SK-N-SH (cell line): ENCODE measurements at regions not wholly inside any gene's neighbourhood (a gene's known extent, or its start where the extent isn't known, plus 50 kb on each side); places are given as distances from the start of the nearest gene placed in this dataset.

Source experiments
- CTCF ChIA-PET: fragments of 300-600, 350-600 bp; formaldehyde crosslinking; extraction: SDS; loops from one replicate; lab custom pipeline; 2021; lab: Yijun Ruan, JAX
- POLR2A ChIA-PET: fragments of 350-600 bp; sonication (Branson Sonifier 250); formaldehyde crosslinking; extraction: SDS; loops from one replicate; lab custom pipeline; 2020; ENCODE audit warnings: antibody characterized with exemption, inconsistent platforms; lab: Yijun Ruan, JAX
- DNase-seq: peaks from one replicate; pipeline ENCODE4 v3.0.0; 2012
- H2AFZ ChIP-seq: fragments of 200-600 bp; sonication (generic); 2 replicates; pipeline ENCODE4 v1.8.1; 2016; ENCODE audit warnings: antibody characterized with exemption, mild to moderate bottlenecking, low read depth
- H3F3A ChIP-seq: fragments of 200-600 bp; sonication (generic); replicated peaks from 2 replicates; pipeline ENCODE3; 2016; ENCODE audit warnings: antibody characterized with exemption, mild to moderate bottlenecking; ENCODE audit not compliant: insufficient read depth
- H3K27ac ChIP-seq, 2 experiments: fragments of 200-500 bp in 1 of 2; fragments of 200-600 bp in 1 of 2; sonication (Bioruptor generic) in 1 of 2; sonication (generic), shearing (Covaris generic) in 1 of 2; 2 replicates each; pipeline versions ENCODE4 v1.5.1 to v1.6.1; 2014 to 2016; ENCODE audit warnings: low read depth in 2 of 2, inconsistent platforms in 1 of 2, low read length in 1 of 2, mild to moderate bottlenecking in 1 of 2, mixed read lengths in 1 of 2
- H3K27me3 ChIP-seq: fragments of 200-600 bp; sonication (generic), shearing (Covaris generic); 2 replicates; pipeline ENCODE4 v1.6.1; 2016; ENCODE audit warnings: mixed run types; ENCODE audit not compliant: insufficient read depth
- H3K36me3 ChIP-seq, 2 experiments: fragments of 200-500 bp in 1 of 2; fragments of 200-600 bp in 1 of 2; sonication (Bioruptor generic) in 1 of 2; sonication (generic) in 1 of 2; replicated peaks in 1 of 2; 2 replicates each; pipeline versions ENCODE3 to v1.5.1; 2014 to 2016; ENCODE audit warnings: low read length in 1 of 2, mild to moderate bottlenecking in 1 of 2; ENCODE audit not compliant: insufficient read depth in 2 of 2, control insufficient read depth in 1 of 2
- H3K4me1 ChIP-seq, 2 experiments: fragments of 200-500 bp in 1 of 2; fragments of 200-600 bp in 1 of 2; sonication (Bioruptor generic) in 1 of 2; sonication (generic), shearing (Covaris generic) in 1 of 2; 2 replicates each; pipeline versions ENCODE4 v1.5.1 to v1.6.1; 2014 to 2016; ENCODE audit warnings: low read depth in 1 of 2, low read length in 1 of 2, mixed run types in 1 of 2; ENCODE audit not compliant: insufficient read depth in 2 of 2, control insufficient read depth in 1 of 2
- H3K4me2 ChIP-seq: fragments of 200-600 bp; sonication (generic), shearing (Covaris generic); 2 replicates; pipeline ENCODE4 v1.6.1; 2017; ENCODE audit warnings: mixed run types
- H3K4me3 ChIP-seq, 2 experiments: fragments of 200-500 bp in 1 of 2; fragments of 200-600 bp in 1 of 2; sonication (Bioruptor generic) in 1 of 2; sonication (generic), shearing (Covaris generic) in 1 of 2; 2 replicates each; pipeline versions ENCODE4 v1.5.1 to v1.8.1; 2014 to 2016; ENCODE audit warnings: low read depth in 2 of 2, inconsistent platforms in 1 of 2, low read length in 1 of 2, mild to moderate bottlenecking in 1 of 2, mixed read lengths in 1 of 2, moderate library complexity in 1 of 2
- H3K79me2 ChIP-seq: fragments of 200-600 bp; sonication (generic); 2 replicates; pipeline ENCODE4 v1.8.1; 2017; ENCODE audit warnings: mild to moderate bottlenecking; ENCODE audit not compliant: insufficient read depth
- H3K9ac ChIP-seq: fragments of 200-600 bp; sonication (generic); 2 replicates; pipeline ENCODE4 v1.6.1; 2017; ENCODE audit warnings: mixed run types
- H3K9me2 ChIP-seq: fragments of 200-600 bp; sonication (generic); 2 replicates; pipeline ENCODE4 v1.6.1; 2017; ENCODE audit warnings: mixed run types
- H3K9me3 ChIP-seq: fragments of 200-600 bp; sonication (generic); 2 replicates; pipeline ENCODE4 v1.6.1; 2017; ENCODE audit warnings: mixed run types, mild to moderate bottlenecking, moderate library complexity
- H4K20me1 ChIP-seq: fragments of 200-600 bp; sonication (generic); 2 replicates; pipeline ENCODE4 v1.6.1; 2017; ENCODE audit warnings: mild to moderate bottlenecking, mixed run types; ENCODE audit not compliant: insufficient read depth
- CHD2 ChIP-seq: fragments of 150-350 bp; IDR thresholded peaks from 2 replicates; pipeline ENCODE4 v1.6.1; 2018; ENCODE audit warnings: low read length; ENCODE audit not compliant: partially characterized antibody
- ELF1 ChIP-seq: IDR thresholded peaks from 2 replicates; pipeline ENCODE4 v1.4.0; 2012
- EP300 ChIP-seq, 2 experiments: IDR thresholded peaks; 2 replicates each; pipeline versions ENCODE4 v1.4.0 to v1.6.1; 2012; ENCODE audit warnings: borderline replicate concordance in 1 of 2, low read depth in 1 of 2, low read length in 1 of 2
- EZH2phosphoT487 ChIP-seq: fragments of 200-600 bp; sonication (generic); IDR thresholded peaks from 2 replicates; pipeline ENCODE4 v1.6.1; 2017; ENCODE audit warnings: low read depth, mixed run types, mild to moderate bottlenecking, antibody characterized with exemption, moderate library complexity, borderline replicate concordance
- FOSL2 ChIP-seq: IDR thresholded peaks from 2 replicates; pipeline ENCODE4 v1.4.0; 2012; ENCODE audit warnings: low read depth, mild to moderate bottlenecking, moderate library complexity, borderline replicate concordance
- FOXM1 ChIP-seq: IDR thresholded peaks from 2 replicates; pipeline ENCODE4 v1.4.0; 2012; ENCODE audit warnings: low read depth, mild to moderate bottlenecking
- GABPA ChIP-seq: IDR thresholded peaks from 2 replicates; pipeline ENCODE4 v1.4.0; 2012; ENCODE audit warnings: low read depth, mild to moderate bottlenecking
- GATA2 ChIP-seq: sonication (generic); formaldehyde crosslinking; IDR thresholded peaks from 2 replicates; pipeline ENCODE4 v1.5.0; 2020; ENCODE audit warnings: mild to moderate bottlenecking, missing genetic modification reagents
- MAX ChIP-seq: IDR thresholded peaks from 2 replicates; pipeline ENCODE4 v1.4.0; 2012; ENCODE audit warnings: low read depth
- MEF2A ChIP-seq: IDR thresholded peaks from 2 replicates; pipeline ENCODE4 v1.4.0; 2012; ENCODE audit warnings: low read depth, borderline replicate concordance
- NFIC ChIP-seq: IDR thresholded peaks from 2 replicates; pipeline ENCODE4 v1.4.0; 2012; ENCODE audit warnings: borderline replicate concordance
- NRF1 ChIP-seq: IDR thresholded peaks from 2 replicates; pipeline ENCODE4 v1.6.1; 2012; ENCODE audit warnings: low read depth, mild to moderate bottlenecking, low read length
- RAD21 ChIP-seq: IDR thresholded peaks from 2 replicates; pipeline ENCODE4 v1.6.1; 2012; ENCODE audit warnings: mild to moderate bottlenecking, low read length
- RCOR1 ChIP-seq: fragments of 150-350 bp; IDR thresholded peaks from 2 replicates; pipeline ENCODE4 v1.6.1; 2017; ENCODE audit warnings: antibody characterized with exemption, low read length
- TAF1 ChIP-seq: IDR thresholded peaks from 2 replicates; pipeline ENCODE4 v1.6.1; 2012; ENCODE audit warnings: low read depth, mild to moderate bottlenecking, low read length, moderate library complexity, borderline replicate concordance
- TEAD4 ChIP-seq: IDR thresholded peaks from 2 replicates; pipeline ENCODE4 v1.4.0; 2012; ENCODE audit warnings: mild to moderate bottlenecking, borderline replicate concordance; ENCODE audit not compliant: insufficient read depth
- USF2 ChIP-seq: fragments of 150-350 bp; IDR thresholded peaks from 2 replicates; pipeline ENCODE4 v1.6.1; 2017; ENCODE audit warnings: antibody characterized with exemption, low read length, low read depth, borderline replicate concordance
- YY1 ChIP-seq: IDR thresholded peaks from 2 replicates; pipeline ENCODE4 v1.4.0; 2012; ENCODE audit warnings: low read depth, mild to moderate bottlenecking
- WGBS: methylation state at CpG from one replicate; pipeline ENCODE4 v1.1.6; 2017; ENCODE audit warnings: low lambda C conversion rate; 5-methylcytosine and 5-hydroxymethylcytosine counted together
- TF ChIP-seq, protein P1 (sequence below): IDR thresholded peaks from 2 replicates; pipeline ENCODE4; 2012
- TF ChIP-seq, protein P2 (sequence below): IDR thresholded peaks from 2 replicates; pipeline ENCODE4 v1.6.1; 2012; ENCODE audit warnings: mild to moderate bottlenecking, low read depth, low read length, moderate library complexity

DNA sequence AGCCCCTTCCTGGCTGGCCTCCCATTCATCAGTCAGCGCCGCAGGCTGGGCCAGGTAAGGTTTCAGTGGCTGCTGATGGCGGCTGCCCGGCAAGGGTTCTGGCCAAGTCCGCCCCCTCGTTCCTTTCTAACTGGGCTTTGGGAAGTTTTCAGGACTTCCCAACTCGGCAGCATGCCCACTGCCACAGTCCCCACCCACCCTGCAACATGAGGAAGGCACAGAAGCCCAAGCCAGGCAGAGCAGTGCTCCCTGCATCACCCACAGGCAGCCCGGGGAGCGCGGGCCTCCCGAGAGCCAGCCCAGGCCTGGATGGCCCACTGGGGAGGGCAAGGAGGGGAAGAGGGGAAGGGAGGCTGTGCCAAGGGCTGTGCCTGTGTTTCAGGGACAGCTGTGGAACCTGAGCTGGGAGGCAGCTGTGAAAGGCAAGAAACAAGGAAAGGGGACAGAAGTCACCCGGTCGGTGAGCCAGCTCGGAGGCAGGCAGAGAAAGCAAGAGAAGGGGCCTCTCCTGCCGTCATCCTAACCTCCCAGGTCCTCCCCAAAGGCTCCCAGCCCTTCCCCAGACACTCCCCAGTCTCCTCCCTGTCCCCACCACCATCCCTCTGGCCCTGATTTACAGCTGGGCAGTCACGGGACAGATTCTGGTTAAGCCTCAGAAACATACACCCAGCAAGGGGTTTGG lies 73.9 kb downstream of the CPN2 start:
- H2AFZ ChIP-seq: no peak overlapping the region
- H3F3A ChIP-seq: peaks cover 18% of the 10 kb centered on the region
- H3K27me3 ChIP-seq: peaks cover 5% of the 10 kb centered on the region; the same call in 1 of the 2 replicates
- CTCF ChIA-PET: interaction anchor here (0.6 to 3.4 kb wide), 3 partner anchors 9 to 57 kb away, joined by 3 to 12 read pairs (median 4); no protein-coding TSS in a partner anchor
- no peaks in the 10 kb centered on the region for H3K79me2 ChIP-seq
- H3K9me3 ChIP-seq: no peaks in the 10 kb centered on the region
- no peak overlapping the region for H3K4me2 ChIP-seq
- TF ChIP-seq TAF1 (no peak), RCOR1 (no peak), ELF1 (no peak), FOSL2 (no peak), NFIC (no peak), RAD21 (no peak), TEAD4 (no peak), CHD2 (no peak), MEF2A (no peak), MAX (no peak), EP300 (IDR thresholded peaks at IDR 0.05; ENCODE audit: borderline replicate concordance in 1 of 2, low read depth in 1 of 2, low read length in 1 of 2) (no peak), FOXM1 (no peak), YY1 (no peak), USF2 (no peak), GABPA (no peak), NRF1 (no peak), GATA2 (no peak), EZH2phosphoT487 (no peak)
- TF ChIP-seq, protein P1, sequence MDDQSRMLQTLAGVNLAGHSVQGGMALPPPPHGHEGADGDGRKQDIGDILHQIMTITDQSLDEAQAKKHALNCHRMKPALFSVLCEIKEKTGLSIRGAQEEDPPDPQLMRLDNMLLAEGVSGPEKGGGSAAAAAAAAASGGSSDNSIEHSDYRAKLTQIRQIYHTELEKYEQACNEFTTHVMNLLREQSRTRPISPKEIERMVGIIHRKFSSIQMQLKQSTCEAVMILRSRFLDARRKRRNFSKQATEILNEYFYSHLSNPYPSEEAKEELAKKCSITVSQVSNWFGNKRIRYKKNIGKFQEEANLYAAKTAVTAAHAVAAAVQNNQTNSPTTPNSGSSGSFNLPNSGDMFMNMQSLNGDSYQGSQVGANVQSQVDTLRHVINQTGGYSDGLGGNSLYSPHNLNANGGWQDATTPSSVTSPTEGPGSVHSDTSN: no peak
- TF ChIP-seq, protein P2, sequence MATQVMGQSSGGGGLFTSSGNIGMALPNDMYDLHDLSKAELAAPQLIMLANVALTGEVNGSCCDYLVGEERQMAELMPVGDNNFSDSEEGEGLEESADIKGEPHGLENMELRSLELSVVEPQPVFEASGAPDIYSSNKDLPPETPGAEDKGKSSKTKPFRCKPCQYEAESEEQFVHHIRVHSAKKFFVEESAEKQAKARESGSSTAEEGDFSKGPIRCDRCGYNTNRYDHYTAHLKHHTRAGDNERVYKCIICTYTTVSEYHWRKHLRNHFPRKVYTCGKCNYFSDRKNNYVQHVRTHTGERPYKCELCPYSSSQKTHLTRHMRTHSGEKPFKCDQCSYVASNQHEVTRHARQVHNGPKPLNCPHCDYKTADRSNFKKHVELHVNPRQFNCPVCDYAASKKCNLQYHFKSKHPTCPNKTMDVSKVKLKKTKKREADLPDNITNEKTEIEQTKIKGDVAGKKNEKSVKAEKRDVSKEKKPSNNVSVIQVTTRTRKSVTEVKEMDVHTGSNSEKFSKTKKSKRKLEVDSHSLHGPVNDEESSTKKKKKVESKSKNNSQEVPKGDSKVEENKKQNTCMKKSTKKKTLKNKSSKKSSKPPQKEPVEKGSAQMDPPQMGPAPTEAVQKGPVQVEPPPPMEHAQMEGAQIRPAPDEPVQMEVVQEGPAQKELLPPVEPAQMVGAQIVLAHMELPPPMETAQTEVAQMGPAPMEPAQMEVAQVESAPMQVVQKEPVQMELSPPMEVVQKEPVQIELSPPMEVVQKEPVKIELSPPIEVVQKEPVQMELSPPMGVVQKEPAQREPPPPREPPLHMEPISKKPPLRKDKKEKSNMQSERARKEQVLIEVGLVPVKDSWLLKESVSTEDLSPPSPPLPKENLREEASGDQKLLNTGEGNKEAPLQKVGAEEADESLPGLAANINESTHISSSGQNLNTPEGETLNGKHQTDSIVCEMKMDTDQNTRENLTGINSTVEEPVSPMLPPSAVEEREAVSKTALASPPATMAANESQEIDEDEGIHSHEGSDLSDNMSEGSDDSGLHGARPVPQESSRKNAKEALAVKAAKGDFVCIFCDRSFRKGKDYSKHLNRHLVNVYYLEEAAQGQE: no peak
- WGBS: 86% methylated on average over 5 of the region's 16 CpGs
- H3K9me2 ChIP-seq: no peaks in the 10 kb centered on the region
- peak overlapping the region in 1 of 2 experiments; percentile 65; a peak in 2 of 4 replicates for H3K27ac ChIP-seq
- POLR2A ChIA-PET: interaction anchor here (0.6 to 0.9 kb wide), 2 partner anchors 10 to 46 kb away, joined by 3 to 4 read pairs; no protein-coding TSS in a partner anchor
- H3K4me3 ChIP-seq: no peak overlapping the region
- H3K4me1 ChIP-seq: peaks cover 0 to 60% of the 10 kb centered on the region in 2 experiments; a peak in 2 of 4 replicates
- peak; percentile 46 for DNase-seq
- H4K20me1 ChIP-seq: no peaks in the 10 kb centered on the region
- no peaks in the 10 kb centered on the region for H3K36me3 ChIP-seq
- H3K9ac ChIP-seq: no peak overlapping the region
